HPDE6-E6E7 (cell line): ENCODE measurements at regions not wholly inside any gene's neighbourhood (a gene's known extent, or its start where the extent isn't known, plus 50 kb on each side); places are given as distances from the start of the nearest gene placed in this dataset.

ENCODE experiments used
- DNase-seq: peaks from one replicate; pipeline ENCODE4 v3.0.0; 2011; ENCODE audit warnings: missing footprints; ENCODE audit errors: extremely low spot score

- no peak for DNase-seq
These were observed 85.7 kb upstream of the GPC6 start for GRCh38 chr13:93140912-93141311.

GRCh38 chr13:93144031-93144430, 82.6 kb upstream of the GPC6 start:
- DNase-seq = no peak

GRCh38 chr13:93145199-93145598, 81.4 kb upstream of the GPC6 start:
- DNase-seq = no peak

- DNase-seq = no peak
These were observed 79.9 kb upstream of the GPC6 start for GRCh38 chr13:93146584-93147297.

- no peak for DNase-seq
These were observed 79.3 kb upstream of the GPC6 start for GRCh38 chr13:93147298-93147645.

- DNase-seq = no peak
These were observed 78.7 kb upstream of the GPC6 start for GRCh38 chr13:93147946-93148345.

GRCh38 chr13:93151277-93151676, 75.3 kb upstream of the GPC6 start:
- DNase-seq = peak; percentile 8

GRCh38 chr13:93158565-93158964, 68.0 kb upstream of the GPC6 start:
- no peak for DNase-seq

- peak; percentile 62 for DNase-seq
These were observed 56.6 kb upstream of the GPC6 start for GRCh38 chr13:93169980-93170379.

GRCh38 chr13:93172109-93172508, 54.5 kb upstream of the GPC6 start:
- DNase-seq = no peak

GRCh38 chr13:93173654-93174053, 53.0 kb upstream of the GPC6 start:
- DNase-seq = no peak

GRCh38 chr13:93174260-93174659, 52.3 kb upstream of the GPC6 start:
- no peak for DNase-seq
